Ishikawa (cell line): ENCODE measurements at regions not wholly inside any gene's neighbourhood (a gene's known extent, or its start where the extent isn't known, plus 50 kb on each side); places are given as distances from the start of the nearest gene placed in this dataset.

Experiments used
- CEBPB ChIP-seq: IDR thresholded peaks from 2 replicates; pipeline ENCODE4 v1.6.1; 2012
- CREB1 ChIP-seq: IDR thresholded peaks from 2 replicates; pipeline ENCODE4 v1.6.1; 2012; ENCODE audit warnings: low read depth
- EGR1 ChIP-seq: IDR thresholded peaks from 2 replicates; pipeline ENCODE4 v1.6.1; 2012
- EP300 ChIP-seq: IDR thresholded peaks from 2 replicates; pipeline ENCODE4 v1.6.1; 2012; ENCODE audit warnings: borderline replicate concordance
- FOXM1 ChIP-seq: IDR thresholded peaks from 2 replicates; pipeline ENCODE4 v1.6.1; 2012; ENCODE audit warnings: low read depth, borderline replicate concordance
- NFIC ChIP-seq: IDR thresholded peaks from 2 replicates; pipeline ENCODE4 v1.6.1; 2012
- RAD21 ChIP-seq: IDR thresholded peaks from 2 replicates; pipeline ENCODE4 v1.6.1; 2012; ENCODE audit warnings: low read depth
- TAF1 ChIP-seq: IDR thresholded peaks from 2 replicates; pipeline ENCODE4 v1.6.1; 2012; ENCODE audit warnings: low read depth, mild to moderate bottlenecking
- TCF12 ChIP-seq: IDR thresholded peaks from 2 replicates; pipeline ENCODE4 v1.6.1; 2012; ENCODE audit warnings: low read depth
- TEAD4 ChIP-seq: IDR thresholded peaks from 2 replicates; pipeline ENCODE4 v1.6.1; 2012
- YY1 ChIP-seq: IDR thresholded peaks from 2 replicates; pipeline ENCODE4 v1.6.1; 2012; ENCODE audit warnings: low read depth
- ZBTB7A ChIP-seq: IDR thresholded peaks from 2 replicates; pipeline ENCODE4 v1.6.1; 2012; ENCODE audit warnings: low read depth
- TF ChIP-seq, protein P1 (sequence below): IDR thresholded peaks from 2 replicates; pipeline ENCODE4 v1.6.1; 2012
- TF ChIP-seq, protein P2 (sequence below): IDR thresholded peaks from 2 replicates; pipeline ENCODE4 v1.6.1; 2012
- TF ChIP-seq, protein P3 (sequence below): IDR thresholded peaks from 2 replicates; pipeline ENCODE4 v1.6.1; 2012; ENCODE audit warnings: low read depth, mild to moderate bottlenecking

DNA sequence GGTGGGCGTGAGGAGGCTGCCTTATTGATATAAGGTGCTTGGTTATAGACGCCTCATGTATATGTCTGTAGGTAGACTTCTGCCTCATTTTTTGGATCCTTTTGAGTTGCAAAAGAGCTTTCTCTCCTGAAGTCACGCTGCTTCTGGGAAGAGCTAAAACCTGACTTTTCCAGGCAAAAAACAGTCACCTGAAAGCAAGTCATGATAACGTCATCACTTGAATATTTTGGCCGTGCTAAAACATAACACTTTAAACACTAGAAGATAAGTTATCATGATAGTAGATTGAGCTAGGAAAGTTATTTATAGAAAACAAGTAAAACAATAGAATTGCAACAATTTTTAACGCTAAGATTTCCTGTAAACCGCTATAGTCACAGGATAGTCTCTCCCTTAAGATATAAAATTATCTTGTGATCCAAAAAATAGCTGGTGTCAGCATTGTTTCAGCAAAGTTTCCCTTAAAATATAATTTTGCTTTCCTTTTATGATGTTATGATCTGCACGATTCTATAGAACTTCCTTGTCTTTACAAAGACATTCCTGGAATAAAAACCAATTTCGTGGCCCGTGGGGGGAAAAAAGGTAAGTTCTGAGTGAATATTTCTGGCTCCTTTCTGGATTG is 69.0 kb upstream of the AKAP12 start:
- TF ChIP-seq TAF1, result no peak
- no peak for TF ChIP-seq CEBPB
- TF ChIP-seq TCF12, result no peak
- no peak for TF ChIP-seq EGR1
- no peak for TF ChIP-seq NFIC
- no peak for TF ChIP-seq YY1

DNA sequence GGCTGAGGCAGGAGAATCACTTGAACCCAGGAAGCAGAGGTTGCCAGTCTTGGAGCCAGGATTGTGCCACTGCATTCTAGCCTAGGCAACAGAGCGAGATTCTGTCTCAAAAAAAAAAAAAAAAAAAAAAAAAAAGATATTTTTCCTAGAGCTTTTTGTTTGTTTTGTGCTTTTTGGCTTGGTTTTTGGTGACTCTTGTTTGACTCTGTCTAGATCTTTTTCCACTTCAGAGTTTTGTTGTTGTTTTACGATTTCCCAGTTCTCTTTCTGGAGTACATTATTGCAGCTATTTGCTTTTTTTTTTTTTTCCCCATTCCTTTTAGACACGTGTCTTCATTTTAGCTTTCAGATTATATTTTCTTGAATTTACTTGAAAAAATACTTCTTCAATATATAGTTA is 67.0 kb upstream of the AKAP12 start:
- TF ChIP-seq CREB1, result no peak

DNA sequence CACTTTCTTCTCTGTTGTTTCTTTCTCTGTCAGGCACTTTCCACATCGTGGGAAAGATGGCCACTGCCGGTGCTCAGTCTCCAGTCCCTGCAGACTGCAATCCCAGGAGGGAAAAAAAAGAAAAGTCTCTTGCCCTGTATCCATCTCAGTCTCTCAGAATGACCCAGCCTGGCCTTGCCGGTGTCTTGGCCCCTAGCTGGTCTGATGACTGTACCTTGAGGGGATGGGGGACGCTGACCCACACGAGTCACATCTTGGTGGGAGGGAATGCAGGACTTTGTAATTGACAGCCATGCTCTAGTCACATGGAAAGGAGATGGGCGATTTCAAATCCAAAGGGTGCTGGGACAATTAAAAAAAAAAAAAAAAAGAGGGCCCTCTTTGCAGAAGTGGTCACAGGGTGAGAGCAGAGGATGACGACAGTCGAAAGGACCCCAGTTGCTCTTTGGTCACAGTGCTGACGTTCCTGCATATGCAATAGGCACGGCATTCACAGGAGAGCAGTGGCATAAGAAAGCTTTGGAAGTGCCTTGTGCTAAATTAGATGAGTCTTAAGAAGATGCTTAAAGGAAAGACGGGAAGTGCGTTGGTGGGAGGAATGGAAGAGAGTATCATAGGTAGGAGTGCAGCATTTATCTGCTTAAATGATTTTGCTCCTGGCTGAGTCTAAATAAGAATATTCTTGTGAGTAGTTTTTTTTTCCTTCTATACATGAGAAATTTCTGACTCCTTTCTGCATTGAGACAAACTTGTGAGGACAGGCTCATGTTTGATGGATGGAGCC is 63.9 kb upstream of the AKAP12 start:
- TF ChIP-seq CREB1 (no peak), EGR1 (no peak), NFIC (no peak), ZBTB7A (no peak), CEBPB (no peak)
- TF ChIP-seq, protein P1, sequence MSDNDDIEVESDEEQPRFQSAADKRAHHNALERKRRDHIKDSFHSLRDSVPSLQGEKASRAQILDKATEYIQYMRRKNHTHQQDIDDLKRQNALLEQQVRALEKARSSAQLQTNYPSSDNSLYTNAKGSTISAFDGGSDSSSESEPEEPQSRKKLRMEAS, result no peak

DNA sequence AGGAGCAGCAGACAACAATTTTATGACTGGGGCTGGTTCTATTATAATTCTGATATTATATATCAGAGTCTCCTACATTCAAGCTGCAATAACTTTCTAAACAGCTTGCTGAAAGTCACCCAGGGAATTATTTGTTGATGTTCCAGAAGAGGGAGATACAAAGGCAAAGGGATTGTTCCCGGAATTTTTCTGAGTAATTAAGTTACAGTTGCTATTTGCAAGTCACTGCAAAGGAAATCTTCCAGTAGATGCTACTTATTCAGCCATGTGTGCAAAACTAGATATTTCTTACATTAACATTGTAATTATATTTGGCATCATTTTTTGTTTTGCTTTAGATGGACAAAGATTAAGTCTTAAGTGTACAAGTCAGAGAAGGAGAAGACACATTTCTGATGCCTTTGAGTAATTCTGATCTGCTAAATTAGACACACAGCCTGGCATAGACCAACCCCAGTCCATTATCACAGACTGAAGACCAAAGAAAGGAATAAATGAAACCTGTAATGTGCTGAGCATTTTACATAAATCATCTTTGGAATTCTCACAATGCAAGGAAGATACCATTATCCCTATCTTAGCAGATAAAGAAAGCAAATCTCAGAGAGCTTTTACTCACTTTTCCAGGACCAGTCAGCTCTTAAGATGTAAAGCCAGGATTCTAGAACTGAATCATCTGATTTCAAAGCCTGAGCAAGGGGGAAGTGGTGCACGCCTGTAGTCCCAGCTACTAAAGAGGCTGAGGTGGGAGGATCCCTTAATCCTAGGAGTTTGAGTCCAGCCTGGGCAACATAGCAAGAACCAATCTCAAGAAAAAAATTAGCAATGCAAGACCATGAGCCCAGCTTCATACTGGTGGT is 62.6 kb upstream of the AKAP12 start:
- TF ChIP-seq ZBTB7A (no peak), NFIC (no peak), CREB1 (no peak), TEAD4 (no peak), TCF12 (no peak), CEBPB (no peak), FOXM1 (no peak), YY1 (no peak), TAF1 (no peak), RAD21 (no peak), EGR1 (no peak), EP300 (no peak)
- TF ChIP-seq, protein P2, sequence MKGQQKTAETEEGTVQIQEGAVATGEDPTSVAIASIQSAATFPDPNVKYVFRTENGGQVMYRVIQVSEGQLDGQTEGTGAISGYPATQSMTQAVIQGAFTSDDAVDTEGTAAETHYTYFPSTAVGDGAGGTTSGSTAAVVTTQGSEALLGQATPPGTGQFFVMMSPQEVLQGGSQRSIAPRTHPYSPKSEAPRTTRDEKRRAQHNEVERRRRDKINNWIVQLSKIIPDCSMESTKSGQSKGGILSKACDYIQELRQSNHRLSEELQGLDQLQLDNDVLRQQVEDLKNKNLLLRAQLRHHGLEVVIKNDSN, result no peak
- TF ChIP-seq, protein P3, sequence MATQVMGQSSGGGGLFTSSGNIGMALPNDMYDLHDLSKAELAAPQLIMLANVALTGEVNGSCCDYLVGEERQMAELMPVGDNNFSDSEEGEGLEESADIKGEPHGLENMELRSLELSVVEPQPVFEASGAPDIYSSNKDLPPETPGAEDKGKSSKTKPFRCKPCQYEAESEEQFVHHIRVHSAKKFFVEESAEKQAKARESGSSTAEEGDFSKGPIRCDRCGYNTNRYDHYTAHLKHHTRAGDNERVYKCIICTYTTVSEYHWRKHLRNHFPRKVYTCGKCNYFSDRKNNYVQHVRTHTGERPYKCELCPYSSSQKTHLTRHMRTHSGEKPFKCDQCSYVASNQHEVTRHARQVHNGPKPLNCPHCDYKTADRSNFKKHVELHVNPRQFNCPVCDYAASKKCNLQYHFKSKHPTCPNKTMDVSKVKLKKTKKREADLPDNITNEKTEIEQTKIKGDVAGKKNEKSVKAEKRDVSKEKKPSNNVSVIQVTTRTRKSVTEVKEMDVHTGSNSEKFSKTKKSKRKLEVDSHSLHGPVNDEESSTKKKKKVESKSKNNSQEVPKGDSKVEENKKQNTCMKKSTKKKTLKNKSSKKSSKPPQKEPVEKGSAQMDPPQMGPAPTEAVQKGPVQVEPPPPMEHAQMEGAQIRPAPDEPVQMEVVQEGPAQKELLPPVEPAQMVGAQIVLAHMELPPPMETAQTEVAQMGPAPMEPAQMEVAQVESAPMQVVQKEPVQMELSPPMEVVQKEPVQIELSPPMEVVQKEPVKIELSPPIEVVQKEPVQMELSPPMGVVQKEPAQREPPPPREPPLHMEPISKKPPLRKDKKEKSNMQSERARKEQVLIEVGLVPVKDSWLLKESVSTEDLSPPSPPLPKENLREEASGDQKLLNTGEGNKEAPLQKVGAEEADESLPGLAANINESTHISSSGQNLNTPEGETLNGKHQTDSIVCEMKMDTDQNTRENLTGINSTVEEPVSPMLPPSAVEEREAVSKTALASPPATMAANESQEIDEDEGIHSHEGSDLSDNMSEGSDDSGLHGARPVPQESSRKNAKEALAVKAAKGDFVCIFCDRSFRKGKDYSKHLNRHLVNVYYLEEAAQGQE, result no peak
- TF ChIP-seq, protein P1, result no peak

DNA sequence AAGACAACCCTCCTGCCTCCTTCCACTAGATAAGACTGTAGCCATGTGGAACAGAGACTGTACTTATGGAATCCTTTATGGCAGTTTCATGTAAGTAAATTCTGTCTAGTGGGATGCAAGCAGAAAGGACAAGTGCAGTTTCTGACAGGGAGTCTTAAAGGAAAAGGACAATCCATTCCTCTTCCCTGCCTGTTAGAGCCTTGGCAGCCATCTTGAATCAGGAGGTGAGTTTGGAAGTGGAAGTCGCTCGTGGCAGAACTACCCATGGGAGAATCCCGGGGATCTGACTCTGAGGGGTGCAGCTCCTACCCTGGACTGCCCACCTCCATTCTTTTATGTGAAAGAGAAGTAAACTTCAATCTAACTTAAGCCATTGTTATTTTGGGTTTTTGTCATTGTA is 61.4 kb upstream of the AKAP12 start:
- TF ChIP-seq CEBPB, result no peak
- TF ChIP-seq CREB1, result no peak
- TF ChIP-seq, protein P3, result no peak
- no peak for TF ChIP-seq TAF1
- no peak for TF ChIP-seq EGR1
- no peak for TF ChIP-seq EP300
- no peak for TF ChIP-seq TCF12
- no peak for TF ChIP-seq ZBTB7A
- TF ChIP-seq YY1, result no peak; the same call in 1 of the 2 replicates
- TF ChIP-seq, protein P1, result no peak

DNA sequence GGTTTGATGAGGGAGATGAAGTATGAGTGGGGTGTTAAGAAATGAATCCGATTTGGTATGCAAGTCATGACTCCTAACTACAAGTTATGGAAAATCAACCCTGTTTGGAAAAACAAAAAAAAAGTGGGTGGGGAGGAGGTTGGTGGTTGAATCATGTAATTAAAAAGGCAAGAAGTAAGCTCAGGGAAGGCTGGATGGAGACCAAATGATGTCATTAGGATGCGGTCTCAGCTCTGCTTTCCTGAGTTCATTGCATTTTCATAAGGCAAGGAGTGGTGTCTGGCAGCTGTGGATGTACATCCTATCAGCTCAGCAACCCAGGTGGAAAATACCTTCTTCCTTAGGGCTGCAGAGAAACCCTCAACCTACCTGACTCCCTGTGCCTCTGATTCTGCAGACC is 60.4 kb upstream of the AKAP12 start:
- TF ChIP-seq NFIC (no peak), RAD21 (no peak), CEBPB (no peak), TCF12 (no peak), EP300 (no peak), CREB1 (no peak), EGR1 (no peak), TAF1 (no peak)
- TF ChIP-seq, protein P1, result no peak
- TF ChIP-seq, protein P3, result no peak
